OCI-LY3 (cell line): ENCODE measurements at regions not wholly inside any gene's neighbourhood (a gene's known extent, or its start where the extent isn't known, plus 50 kb on each side); places are given as distances from the start of the nearest gene placed in this dataset.

ENCODE experiments used
- EZH2phosphoT487 ChIP-seq: fragments of 200-600 bp; shearing (Covaris generic); IDR thresholded peaks from 2 replicates; pipeline ENCODE4 v1.6.1; 2018; ENCODE audit warnings: antibody characterized with exemption, mixed run types, low read depth
- TF ChIP-seq, protein P1 (sequence below): fragments of 200-600, 300-600 bp; sonication (generic); IDR thresholded peaks from 2 replicates; pipeline ENCODE4 v1.5.1; 2014; ENCODE audit warnings: antibody characterized with exemption, low read length, low read depth

- TF ChIP-seq, protein P1, sequence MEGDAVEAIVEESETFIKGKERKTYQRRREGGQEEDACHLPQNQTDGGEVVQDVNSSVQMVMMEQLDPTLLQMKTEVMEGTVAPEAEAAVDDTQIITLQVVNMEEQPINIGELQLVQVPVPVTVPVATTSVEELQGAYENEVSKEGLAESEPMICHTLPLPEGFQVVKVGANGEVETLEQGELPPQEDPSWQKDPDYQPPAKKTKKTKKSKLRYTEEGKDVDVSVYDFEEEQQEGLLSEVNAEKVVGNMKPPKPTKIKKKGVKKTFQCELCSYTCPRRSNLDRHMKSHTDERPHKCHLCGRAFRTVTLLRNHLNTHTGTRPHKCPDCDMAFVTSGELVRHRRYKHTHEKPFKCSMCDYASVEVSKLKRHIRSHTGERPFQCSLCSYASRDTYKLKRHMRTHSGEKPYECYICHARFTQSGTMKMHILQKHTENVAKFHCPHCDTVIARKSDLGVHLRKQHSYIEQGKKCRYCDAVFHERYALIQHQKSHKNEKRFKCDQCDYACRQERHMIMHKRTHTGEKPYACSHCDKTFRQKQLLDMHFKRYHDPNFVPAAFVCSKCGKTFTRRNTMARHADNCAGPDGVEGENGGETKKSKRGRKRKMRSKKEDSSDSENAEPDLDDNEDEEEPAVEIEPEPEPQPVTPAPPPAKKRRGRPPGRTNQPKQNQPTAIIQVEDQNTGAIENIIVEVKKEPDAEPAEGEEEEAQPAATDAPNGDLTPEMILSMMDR = no peak
- no peak for TF ChIP-seq EZH2phosphoT487
These were observed 368.1 kb upstream of the HNRNPA3 start for GRCh38 chr2:176844461-176844860.
